Tibial nerve (tissue), 4 donors: ENCODE measurements at regions not wholly inside any gene's neighbourhood (a gene's known extent, or its start where the extent isn't known, plus 50 kb on each side); places are given as distances from the start of the nearest gene placed in this dataset.

Experiments
- DNase-seq, 2 donors: peaks; one replicate each; pipeline ENCODE4 v3.0.0-alpha.2; 2019; ENCODE audit warnings: low spot score in 2 of 2
- H3K27ac ChIP-seq, 4 donors: fragments of 200-600 bp; sonication (generic) in 3 of 4; one replicate each; pipeline ENCODE4 v1.5.1; 2017 to 2019; ENCODE audit warnings: mild to moderate bottlenecking in 1 of 4
- H3K27me3 ChIP-seq, 2 donors: fragments of 200-600 bp; sonication (generic) in 1 of 2; one replicate each; pipeline versions ENCODE4 v1.5.1 to v1.6.0; 2017 to 2019
- H3K36me3 ChIP-seq, 3 donors: fragments of 200-600 bp; sonication (generic); one replicate each; pipeline ENCODE4 v1.5.1; 2018 to 2019
- H3K4me1 ChIP-seq, 4 donors: fragments of 200-600 bp; sonication (generic) in 3 of 4; one replicate each; pipeline ENCODE4 v1.5.1; 2017 to 2019
- H3K4me3 ChIP-seq, 4 donors: fragments of 200-600 bp; sonication (generic) in 3 of 4; one replicate each; pipeline ENCODE4 v1.5.1; 2017 to 2019; ENCODE audit warnings: mild to moderate bottlenecking in 1 of 4, moderate library complexity in 1 of 4
- H3K9me3 ChIP-seq, 4 donors: fragments of 200-600 bp; sonication (generic) in 3 of 4; one replicate each; pipeline ENCODE4 v1.5.1; 2017 to 2019
- CTCF ChIP-seq, 5 experiments: fragments of 200-600 bp in 3 of 5; fragments of 450-650 bp in 2 of 5; sonication (generic) in 3 of 5; IDR thresholded peaks; one replicate each; pipeline ENCODE4 v1.5.1; 2016 to 2019; ENCODE audit warnings: antibody characterized with exemption in 5 of 5, mild to moderate bottlenecking in 3 of 5, moderate library complexity in 2 of 5
- EP300 ChIP-seq, 2 donors: sonication (generic); formaldehyde crosslinking; IDR thresholded peaks; one replicate each; pipeline ENCODE4 v1.6.1; 2017; ENCODE audit warnings: antibody characterized with exemption in 2 of 2, mild to moderate bottlenecking in 1 of 2
- POLR2A ChIP-seq, 2 donors: fragments of 450-650 bp; IDR thresholded peaks; one replicate each; pipeline ENCODE4 v1.6.1; 2017; ENCODE audit warnings: antibody characterized with exemption in 2 of 2, mild to moderate bottlenecking in 2 of 2, moderate library complexity in 2 of 2
- WGBS, 2 donors: methylation state at CpG; one replicate each; pipeline ENCODE4 v1.1.5; 2018; 5-methylcytosine and 5-hydroxymethylcytosine counted together

- H3K4me3 ChIP-seq, result no peak overlapping the region
- no peak overlapping the region for H3K27ac ChIP-seq
- no peaks in the 10 kb centered on the region for H3K4me1 ChIP-seq
- H3K36me3 ChIP-seq, result no peaks in the 10 kb centered on the region
- no peaks in the 10 kb centered on the region for H3K27me3 ChIP-seq
- H3K9me3 ChIP-seq, result no peaks in the 10 kb centered on the region
- WGBS, 2 donors, result 46 to 64% methylated on average over 1 of the region's 1 CpG
- DNase-seq, result no peak
- TF ChIP-seq POLR2A (IDR thresholded peaks at IDR 0.05) (no peak), EP300 (IDR thresholded peaks at IDR 0.05) (no peak), CTCF (IDR thresholded peaks at IDR 0.05) (no peak)
These were observed 107.9 kb upstream of the PLEKHA5 start for GRCh38 chr12:19021646-19022045.

- H3K27ac ChIP-seq, result no peak overlapping the region
- no peaks in the 10 kb centered on the region for H3K9me3 ChIP-seq
- 67 to 71% methylated on average over 5 of the region's 5 CpGs for WGBS, 2 donors
- no peaks in the 10 kb centered on the region for H3K36me3 ChIP-seq
- no peak for DNase-seq
- H3K4me1 ChIP-seq, result no peaks in the 10 kb centered on the region
- H3K4me3 ChIP-seq, result no peak overlapping the region
- TF ChIP-seq POLR2A (IDR thresholded peaks at IDR 0.05) (no peak), EP300 (IDR thresholded peaks at IDR 0.05) (no peak), CTCF (IDR thresholded peaks at IDR 0.05) (no peak)
- no peaks in the 10 kb centered on the region for H3K27me3 ChIP-seq
These were observed 104.0 kb upstream of the PLEKHA5 start for GRCh38 chr12:19025582-19025981.

- TF ChIP-seq EP300 (IDR thresholded peaks at IDR 0.05), result no peak
- TF ChIP-seq CTCF (IDR thresholded peaks at IDR 0.05), result no peak
- TF ChIP-seq POLR2A (IDR thresholded peaks at IDR 0.05), result no peak
- no peaks in the 10 kb centered on the region for H3K36me3 ChIP-seq
These were observed 103.5 kb upstream of the PLEKHA5 start for GRCh38 chr12:19026034-19026433.

GRCh38 chr12:19026614-19027488 lies 102.7 kb upstream of the PLEKHA5 start:
- Histone ChIP-seq H3K4me3 (no peak overlapping the region), H3K9me3 (peaks cover 0 to under 1% (median 0%) of the 10 kb centered on the region in 4 donors), H3K4me1 (no peaks in the 10 kb centered on the region), H3K27me3 (no peaks in the 10 kb centered on the region), H3K36me3 (no peaks in the 10 kb centered on the region), H3K27ac (no peak overlapping the region)
- WGBS, 2 donors, result 64 to 77% methylated on average over 7 of the region's 7 CpGs
- TF ChIP-seq CTCF (IDR thresholded peaks at IDR 0.05), result no peak
- TF ChIP-seq POLR2A (IDR thresholded peaks at IDR 0.05), result no peak
- TF ChIP-seq EP300 (IDR thresholded peaks at IDR 0.05), result no peak
- no peak for DNase-seq

More at GRCh38 chr12:19026034-19026433, 103.5 kb upstream of the PLEKHA5 start:
- Histone ChIP-seq H3K27me3 (no peaks in the 10 kb centered on the region), H3K27ac (no peak overlapping the region), H3K9me3 (no peaks in the 10 kb centered on the region), H3K4me3 (no peak overlapping the region), H3K4me1 (no peaks in the 10 kb centered on the region)
- no peak for DNase-seq
- 71 to 76% methylated on average over 4 of the region's 4 CpGs for WGBS, 2 donors

GRCh38 chr12:19030180-19030579 lies 99.4 kb upstream of the PLEKHA5 start:
- no peak overlapping the region for H3K27ac ChIP-seq
- no peak for DNase-seq
- peaks cover 0 to 4% (median 0%) of the 10 kb centered on the region in 4 donors for H3K4me1 ChIP-seq
- H3K9me3 ChIP-seq, result peaks cover 0 to 17% (median 0%) of the 10 kb centered on the region in 4 donors
- 75 to 77% methylated on average over 4 of the region's 4 CpGs for WGBS, 2 donors
- no peaks in the 10 kb centered on the region for H3K27me3 ChIP-seq
- no peaks in the 10 kb centered on the region for H3K36me3 ChIP-seq
- no peak for TF ChIP-seq CTCF (IDR thresholded peaks at IDR 0.05)
- no peak for TF ChIP-seq EP300 (IDR thresholded peaks at IDR 0.05)
- no peak for TF ChIP-seq POLR2A (IDR thresholded peaks at IDR 0.05)
- H3K4me3 ChIP-seq, result no peak overlapping the region
